HG02981 (cell line): ENCODE measurements at regions not wholly inside any gene's neighbourhood (a gene's known extent, or its start where the extent isn't known, plus 50 kb on each side); places are given as distances from the start of the nearest gene placed in this dataset.

Source experiments
- ATAC-seq: cut with Tn5 transposase; IDR thresholded peaks from one replicate; pipeline ENCODE4 v1.9.1; 2021; ENCODE audit warnings: mild to moderate bottlenecking, moderate library complexity; ENCODE audit not compliant: unreplicated experiment

DNA sequence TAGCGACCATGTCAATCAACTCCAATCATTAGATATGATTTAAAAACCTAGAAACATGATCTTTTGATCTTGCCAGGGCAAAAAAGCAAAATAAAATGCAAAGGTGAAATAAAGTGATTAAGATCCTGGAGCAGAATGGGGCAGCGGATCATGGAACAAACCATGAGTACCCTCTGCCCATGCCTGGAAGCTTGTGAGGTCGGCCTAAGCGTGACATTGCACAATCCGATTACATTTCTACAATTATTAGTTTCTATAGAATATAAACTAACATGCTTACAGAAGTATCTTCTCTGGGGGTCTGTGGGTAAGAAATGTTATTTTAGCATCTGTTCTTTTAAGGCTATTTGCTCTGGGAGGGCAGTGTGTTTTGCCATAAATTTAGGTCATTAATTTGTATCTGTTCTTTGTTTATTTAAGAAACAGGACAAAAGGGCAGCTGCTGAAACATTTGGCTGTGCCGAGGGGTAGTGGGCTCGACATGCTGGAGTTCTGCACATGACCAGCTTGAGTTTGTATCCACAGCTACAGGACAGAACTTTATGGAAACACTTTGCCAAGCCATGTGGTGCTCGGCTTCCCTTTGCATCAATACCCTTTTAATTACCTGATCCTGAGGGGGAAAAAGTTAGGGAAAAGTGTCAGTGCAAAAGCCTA, 55.9 kb downstream of the ZBTB18 start:
- no peak for ATAC-seq

DNA sequence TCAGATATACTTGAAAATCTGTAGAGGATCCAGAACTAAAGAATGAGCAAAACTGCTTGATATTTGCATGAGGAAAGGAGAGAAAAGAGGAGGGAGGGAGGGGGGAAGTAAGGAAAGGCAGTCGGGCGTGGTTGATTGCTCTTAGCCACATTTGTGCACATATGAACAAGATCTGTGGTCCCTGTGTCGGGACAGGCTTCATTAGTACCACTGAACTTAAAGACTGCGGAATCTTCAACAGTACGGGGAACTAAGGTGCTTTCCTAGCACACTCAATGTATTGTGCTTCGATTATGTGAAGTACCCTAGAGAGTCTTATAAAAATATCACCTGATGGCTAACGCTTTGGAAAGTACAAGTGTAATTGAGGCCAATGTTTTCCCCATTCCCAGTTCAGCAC, 59.9 kb downstream of the ZBTB18 start:
- peak; percentile 54 for ATAC-seq

DNA sequence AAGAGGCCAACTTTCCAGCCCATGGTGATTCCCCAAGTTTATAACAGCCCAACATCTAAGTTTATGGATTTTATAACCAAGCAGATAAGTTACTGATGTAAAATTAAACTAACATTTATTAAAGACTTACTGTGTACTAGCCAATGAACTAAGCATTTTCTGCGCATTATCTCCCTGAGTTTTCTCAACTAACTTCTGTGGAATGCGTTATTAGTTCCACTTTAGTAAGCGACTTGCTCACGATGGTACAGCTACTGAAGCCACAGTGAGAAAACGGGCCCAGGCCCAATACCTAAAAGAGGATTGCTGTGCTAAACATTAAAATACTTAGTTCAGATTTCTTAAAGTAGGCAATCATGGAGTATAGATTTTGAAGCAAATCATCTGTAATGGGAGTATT, 61.0 kb downstream of the ZBTB18 start:
- ATAC-seq, result no peak

DNA sequence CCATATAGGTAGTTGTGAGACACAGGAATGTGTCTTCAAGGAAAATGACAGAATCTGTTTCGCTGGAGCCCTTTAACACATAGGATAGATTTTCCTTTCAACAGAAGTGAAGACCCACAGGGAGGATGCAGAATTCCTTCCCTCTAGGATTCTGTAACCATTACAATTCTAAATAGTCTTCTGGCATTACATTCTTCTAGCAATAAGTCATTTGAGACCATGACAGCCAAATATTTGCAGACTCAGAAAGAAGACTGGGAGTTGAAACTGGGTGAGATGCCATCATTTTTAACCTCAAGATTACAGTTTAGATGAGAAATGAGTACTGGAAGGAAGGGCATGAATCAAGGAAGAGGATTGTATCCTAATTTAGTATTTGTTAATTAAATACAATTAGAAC, 61.6 kb downstream of the ZBTB18 start:
- no peak for ATAC-seq

DNA sequence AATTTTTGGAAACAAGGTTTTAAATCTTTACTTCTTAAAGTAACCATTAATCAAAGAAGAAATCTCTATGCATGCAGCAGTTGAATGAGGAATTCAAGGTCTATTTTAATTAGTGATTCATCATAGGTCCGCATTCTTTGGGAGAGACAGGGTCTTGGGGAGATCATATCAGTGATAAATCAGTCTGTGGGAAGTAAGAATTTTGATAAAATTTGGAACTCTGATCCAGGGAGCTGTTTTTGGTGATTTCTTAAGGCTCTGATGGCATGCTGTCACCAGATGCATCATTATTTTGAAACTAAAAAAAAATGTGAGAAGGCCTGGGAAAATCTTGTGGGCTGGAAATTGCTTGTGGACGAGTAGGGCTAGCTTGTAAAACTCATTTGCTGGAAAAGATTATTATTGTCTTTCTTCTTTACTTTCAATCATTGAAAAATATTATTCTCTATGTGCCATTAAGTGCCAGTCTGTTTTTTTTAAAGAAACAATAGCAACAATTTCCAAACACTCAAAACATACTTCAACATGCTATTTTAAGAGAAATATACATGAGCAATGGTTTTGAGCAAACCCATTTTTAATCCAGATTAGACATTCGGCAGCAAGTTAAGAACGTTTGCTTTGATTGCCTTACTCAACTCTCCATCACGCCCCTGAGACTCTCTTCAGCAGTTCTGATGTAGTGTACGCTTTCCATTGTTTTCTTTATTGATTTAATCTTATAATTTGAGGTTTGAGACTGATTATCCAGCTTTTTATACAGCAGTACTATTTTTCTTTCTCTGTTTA, 62.6 kb downstream of the ZBTB18 start:
- ATAC-seq, result no peak

DNA sequence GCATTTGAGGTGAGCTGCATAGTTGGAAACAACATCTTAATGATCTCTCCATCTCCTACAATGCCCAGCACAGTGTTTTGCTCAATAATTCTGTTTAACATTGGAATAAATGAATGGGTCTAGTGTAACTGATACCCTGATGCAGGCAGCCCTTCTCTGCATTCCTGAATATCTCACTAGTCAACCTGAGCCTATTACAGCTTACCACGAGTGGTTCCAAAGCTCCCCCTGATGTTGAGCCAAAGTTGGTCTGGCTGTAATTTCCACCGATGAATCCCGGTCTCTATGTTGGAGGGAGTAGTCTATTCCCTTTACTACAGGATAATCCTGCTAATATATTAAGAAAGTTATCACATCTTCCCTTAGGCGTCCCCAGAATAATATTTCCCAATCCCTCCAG, 63.8 kb downstream of the ZBTB18 start:
- no peak for ATAC-seq

DNA sequence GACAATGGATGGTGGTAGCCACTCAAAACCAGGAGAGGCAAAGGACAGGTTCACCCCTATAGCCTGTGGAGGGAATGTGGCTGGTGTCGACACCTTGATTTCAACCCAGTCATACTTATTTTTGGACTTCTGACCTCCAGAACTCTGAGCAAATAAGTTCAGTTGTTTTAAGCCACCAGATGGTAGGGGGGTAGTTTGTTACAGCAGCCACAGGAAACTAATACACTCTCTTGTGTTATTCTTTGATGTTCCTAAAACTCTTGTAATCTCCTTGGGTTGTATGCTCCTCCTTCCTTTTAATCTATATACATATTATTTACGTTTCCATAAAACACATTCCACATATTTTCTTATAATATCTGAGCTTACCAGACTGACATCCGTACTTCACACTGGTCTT, 65.9 kb downstream of the ZBTB18 start:
- ATAC-seq, result no peak

DNA sequence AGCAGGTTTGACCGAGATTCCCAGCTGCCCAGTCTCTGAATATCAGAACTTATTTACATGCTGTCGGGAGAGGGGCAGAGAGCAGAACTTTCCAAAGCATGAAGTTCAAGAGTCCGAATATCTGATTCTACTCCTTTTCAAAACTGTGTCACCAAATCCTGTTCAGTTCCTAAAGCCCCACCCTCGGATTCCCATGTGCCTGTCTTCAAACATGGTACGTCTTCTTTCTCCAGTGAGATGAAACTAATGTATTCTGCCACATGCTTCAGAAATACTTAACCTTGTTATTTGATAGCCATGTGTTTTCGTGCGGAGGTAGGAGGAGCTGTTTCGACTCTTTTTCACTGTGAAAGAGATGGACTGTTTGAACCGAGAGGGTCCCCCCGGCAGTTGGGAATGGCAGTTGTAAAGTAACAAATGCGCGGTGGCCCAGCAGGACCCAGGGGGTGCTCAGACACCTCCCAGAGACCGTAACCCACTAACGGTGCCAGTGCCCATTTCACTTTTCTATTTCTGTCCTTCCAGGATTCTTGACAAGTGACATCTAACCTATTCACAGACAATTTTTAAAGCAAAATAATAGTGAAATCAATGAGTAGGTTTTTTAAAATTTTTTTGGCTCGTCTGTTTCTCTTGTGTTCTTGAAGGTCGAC, 67.2 kb downstream of the ZBTB18 start:
- no peak for ATAC-seq

DNA sequence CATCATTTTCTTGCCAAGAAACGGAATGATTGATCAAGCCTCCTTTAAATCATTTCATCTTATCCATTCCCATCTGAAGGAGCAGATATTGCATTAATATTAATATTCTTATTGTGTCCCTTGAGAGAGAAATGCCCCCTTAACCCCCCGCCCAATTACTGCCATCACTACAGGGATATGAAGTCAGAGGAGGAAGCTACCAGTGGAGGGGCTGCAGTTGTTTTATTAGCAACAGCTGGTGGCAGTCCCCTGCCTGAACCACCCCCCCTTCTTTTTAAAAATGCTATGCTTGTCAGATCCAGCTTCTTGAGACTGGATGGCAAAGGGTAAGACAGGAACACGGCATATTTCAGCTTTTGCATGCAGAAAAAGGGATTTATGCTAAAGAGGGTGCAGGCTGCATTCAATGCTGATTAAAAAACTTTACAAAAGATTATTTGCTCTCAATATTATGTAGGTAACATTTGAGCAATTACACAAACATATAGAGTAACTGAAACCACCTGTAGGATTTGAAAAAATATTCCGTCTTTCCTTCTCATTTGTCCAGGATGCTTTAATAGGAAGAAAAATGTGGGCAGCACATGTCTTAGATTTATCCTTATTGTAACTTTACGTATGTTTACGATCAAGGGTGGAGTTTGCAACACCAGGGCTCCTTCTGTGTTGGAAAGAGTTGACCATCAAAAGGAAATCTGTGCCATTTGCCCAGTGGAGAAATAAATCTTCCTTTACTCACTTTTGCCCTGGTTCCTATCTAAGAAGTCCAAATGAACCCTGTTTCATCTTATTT, 77.7 kb downstream of the ZBTB18 start:
- ATAC-seq, result no peak

DNA sequence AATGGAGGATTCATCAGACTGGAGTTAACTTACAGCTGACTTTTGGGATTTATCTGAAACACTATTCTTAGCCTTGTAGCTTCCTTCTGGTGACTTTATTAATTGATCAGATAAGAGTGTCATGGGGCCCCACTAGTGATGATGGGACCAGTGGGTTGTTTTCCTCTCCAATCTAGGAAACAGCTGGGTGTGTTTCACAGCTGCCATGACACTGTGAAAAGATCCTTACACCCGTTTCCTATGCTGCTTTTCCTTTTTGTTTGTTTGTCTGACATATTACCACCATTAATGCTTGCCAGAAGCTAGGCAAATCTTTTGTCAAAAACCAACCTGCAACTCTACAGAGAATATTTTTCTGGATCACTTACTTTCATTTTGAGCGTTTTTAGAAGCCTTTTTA, 86.2 kb downstream of the ZBTB18 start:
- ATAC-seq, result no peak

DNA sequence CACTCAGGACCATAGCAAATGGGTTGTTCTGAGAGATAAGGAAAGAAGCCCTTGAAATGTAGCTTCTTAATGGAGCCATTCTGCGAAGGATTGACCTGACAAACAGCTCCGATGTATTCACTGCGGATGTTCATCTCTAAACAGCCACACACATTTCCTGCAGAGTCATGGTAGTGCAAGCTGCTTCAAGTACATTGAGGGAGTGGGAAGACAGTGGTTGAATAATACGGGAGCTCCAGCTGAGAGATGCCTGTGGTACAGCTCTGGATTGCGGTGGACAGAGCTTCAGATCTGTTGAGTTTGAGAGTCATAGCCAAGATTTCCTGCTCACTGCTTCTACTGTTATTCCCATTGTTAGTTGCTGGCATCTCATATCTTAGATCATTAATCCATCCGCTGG, 86.6 kb downstream of the ZBTB18 start:
- no peak for ATAC-seq

DNA sequence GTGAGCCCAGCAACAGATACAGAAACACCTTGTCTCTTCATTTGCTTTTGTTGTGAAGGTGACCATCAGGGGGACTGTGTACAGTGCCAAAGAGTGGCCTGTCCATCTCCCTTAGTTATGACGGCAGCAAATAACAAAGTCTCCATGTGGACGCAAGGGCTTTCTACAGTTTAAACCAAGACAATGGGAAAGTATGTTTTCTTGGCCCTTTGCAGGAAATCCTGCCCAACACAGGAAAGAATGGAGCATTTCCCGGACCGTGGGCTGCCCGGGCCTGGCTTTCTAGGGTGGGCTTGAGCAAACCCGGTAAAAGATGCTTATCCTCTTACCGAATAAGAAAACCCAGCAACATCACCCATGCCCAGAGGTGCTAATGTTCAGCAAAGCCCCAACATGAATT, 87.3 kb downstream of the ZBTB18 start:
- no peak for ATAC-seq

DNA sequence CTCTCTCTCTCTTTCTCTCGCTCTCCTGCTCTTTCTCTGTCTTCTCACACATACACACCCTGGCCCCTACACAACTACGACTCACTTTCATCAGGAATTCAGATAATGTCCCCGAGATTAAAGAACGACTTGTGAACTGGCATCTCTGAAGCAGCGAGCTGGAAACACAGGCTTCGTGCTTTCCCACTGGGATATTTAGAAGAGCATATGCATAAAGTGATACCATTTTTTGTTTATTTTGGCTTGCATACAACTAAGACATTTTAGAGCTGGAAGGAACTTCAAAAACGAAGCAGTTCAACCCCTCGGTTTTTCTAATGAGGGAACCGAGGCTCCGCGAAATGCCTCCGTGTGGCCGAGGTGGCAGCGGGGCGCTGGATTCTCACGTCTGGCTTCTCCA, 88.6 kb downstream of the ZBTB18 start:
- ATAC-seq, result no peak

DNA sequence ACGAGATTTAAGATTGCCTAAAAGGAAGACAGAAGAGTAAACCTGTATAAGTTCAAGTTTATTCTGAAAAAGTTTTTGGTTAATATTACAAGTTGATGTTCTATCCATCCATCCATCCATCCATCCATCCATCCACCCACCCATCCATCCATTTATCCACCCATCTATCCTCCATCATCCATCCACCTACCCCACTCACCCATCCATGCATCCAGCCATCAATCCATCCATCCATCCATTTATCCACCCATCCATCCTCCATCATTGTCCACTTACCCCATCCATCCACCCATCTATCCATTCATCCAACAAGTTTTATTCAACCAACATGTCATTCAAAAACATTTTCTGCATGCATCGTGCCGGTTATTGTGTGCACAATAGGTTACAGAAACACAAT, 89.3 kb downstream of the ZBTB18 start:
- no peak for ATAC-seq

DNA sequence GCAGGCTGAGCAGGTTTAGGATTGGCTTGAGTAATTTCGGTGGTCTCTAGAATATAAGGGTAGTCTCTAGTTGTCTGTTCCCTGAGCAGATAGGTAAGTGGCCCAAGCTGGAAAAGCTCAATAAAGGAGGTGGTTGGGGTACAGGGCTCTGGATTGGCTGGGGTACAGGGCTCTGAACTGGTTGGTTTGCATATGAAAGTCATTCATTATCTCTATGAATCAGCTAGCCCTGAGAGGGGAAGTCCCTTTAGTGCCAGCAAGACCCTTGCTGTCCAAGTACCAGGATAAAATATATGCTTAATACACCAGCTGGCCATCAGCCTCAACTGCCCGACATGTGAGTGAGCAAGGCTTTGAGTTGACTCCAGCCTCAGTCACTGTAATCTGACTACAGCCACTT, 93.0 kb downstream of the ZBTB18 start:
- ATAC-seq, result no peak

DNA sequence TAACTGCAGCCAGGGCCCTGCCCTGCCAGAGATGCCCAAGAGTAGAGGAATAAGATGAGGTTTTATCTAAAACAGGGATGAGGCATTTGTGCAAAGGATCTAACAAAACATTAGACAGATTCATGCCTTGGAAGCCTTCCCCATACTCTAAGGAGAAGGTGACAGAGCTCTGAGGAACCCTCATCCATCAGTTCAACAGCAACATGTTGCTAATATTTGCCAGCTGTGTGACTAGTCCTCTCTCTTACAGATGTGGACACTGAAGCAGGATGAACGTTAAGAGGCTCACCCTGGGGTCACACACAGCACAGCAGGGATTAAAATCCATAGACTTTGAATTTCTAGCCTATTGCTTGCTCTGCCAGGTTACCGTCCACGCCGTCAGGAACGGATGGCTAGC, 99.0 kb downstream of the ZBTB18 start:
- no peak for ATAC-seq

DNA sequence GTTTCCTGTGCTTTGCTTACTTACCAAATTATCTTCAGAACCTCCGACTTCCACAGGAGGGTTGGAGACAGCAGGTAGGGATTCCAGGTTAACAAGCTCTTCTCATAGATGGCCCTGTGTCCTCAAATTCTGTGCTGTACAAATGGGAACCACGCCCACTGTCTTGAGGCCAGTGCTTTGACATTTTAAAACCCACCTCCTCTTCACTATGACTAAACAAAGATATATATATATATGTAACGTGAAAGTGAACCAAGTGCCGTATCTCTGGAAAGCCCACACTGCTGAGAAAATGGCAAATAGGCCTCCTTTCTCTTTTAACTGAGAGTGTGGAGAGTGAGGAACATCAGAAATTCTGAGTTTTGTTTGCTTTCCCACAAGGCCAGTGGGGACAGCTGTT, 99.6 kb downstream of the ZBTB18 start:
- no peak for ATAC-seq

DNA sequence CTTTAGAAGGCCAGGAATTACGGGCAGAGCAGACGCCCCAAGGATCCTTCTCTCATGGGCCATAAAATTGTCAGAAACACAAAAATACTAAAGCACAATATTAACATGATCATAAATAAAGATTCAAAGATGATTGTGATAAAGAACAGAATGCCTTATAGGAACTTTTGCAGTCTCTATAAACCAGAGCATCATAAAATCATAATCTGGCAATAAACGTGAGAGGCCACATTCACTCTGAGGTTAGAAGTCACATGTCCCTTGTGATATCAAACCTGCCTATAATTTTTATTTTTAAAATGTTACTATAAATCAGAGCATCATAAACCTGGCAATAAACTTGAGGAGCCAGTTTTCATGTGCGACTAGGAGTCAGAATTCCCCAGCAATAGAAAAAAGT, 100.5 kb downstream of the ZBTB18 start:
- no peak for ATAC-seq

DNA sequence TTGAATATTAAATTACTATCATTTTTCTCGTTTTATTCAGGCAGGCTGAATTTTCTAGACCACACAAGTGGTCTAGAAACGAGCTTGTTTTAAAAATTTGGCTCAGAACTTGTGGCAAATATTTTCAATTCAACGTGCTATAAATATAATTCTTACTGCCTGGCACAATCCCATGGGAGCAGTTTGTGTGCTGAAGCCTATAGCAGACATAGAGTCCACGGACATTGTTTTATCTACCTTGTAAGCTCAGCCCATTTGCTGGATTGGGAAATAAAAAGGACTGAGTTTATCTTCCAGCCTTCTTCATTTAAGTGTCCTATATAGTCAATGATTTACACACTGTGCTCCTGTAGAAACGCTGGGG, 103.4 kb downstream of the ZBTB18 start:
- no peak for ATAC-seq

DNA sequence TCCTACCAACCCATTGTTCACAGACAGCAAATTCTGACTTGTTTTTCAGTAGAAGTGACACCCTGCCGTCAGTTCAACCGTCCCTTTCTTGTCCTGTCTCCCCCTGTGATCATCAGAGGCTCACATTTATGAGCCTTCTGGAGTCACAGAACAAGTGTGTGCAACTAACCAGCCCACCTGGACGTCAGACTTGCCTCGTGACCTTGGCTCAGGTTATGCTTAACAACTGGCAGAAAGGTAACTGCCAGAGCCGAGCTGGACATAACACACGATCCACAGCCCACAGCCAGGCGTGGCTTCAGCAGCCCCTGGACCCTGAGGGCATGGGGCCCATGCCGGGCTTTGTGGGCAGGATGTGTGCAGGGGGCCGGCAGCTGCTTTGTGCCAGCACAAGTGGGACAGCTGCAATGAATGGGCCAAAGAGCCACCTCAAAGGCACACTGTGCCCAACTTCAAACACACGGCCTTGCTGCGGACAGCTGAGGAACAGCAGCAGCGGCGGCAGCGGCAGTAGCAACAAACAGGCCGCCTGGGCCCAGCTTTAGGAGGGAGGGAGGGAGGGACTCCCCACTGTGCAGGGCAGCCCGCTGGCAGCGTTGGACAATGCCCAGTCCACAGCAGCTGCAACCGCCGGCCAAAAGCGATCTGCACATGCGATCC, 103.9 kb downstream of the ZBTB18 start:
- no peak for ATAC-seq

DNA sequence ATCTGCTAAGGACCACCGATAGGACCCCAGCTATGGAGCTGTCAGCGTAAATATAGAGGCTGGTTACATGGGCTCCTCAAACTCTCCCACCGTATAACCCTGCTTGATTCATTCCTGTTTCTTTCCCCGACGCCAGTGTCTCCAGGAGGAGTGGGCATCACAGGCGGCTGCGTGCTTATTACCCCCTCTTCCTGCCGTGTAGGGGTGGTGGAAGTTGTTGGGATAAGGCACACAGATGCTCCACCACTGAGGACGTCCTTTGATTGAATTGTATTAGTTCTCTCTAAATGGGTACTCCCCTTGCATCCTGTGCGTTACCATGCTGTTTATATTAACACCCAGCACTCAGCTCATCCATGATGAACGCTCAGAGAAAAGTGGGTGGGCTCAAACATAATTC, 104.6 kb downstream of the ZBTB18 start:
- no peak for ATAC-seq
